ENCODE measurements at regions not wholly inside any gene's neighbourhood (a gene's known extent, or its start where the extent isn't known, plus 50 kb on each side); places are given as distances from the start of the nearest gene placed in this dataset.

- intact Hi-C loops (cut with DNase I), result no loop called here
- DNase-seq, result no peak
Measured at GRCh38 chr6:22838345-22838744, 269.0 kb downstream of the HDGFL1 start.

GRCh38 chr6:22845467-22845866 lies 276.1 kb downstream of the HDGFL1 start:
- intact Hi-C loops (cut with DNase I), result no loop called here
- no peak for DNase-seq

- intact Hi-C loops (cut with DNase I), result no loop called here
- no peak for DNase-seq
Measured at GRCh38 chr6:22848121-22848520, 278.8 kb downstream of the HDGFL1 start.

- no peak for DNase-seq
- intact Hi-C loops (cut with DNase I), result no loop called here
Measured at GRCh38 chr6:22849921-22850320, 280.6 kb downstream of the HDGFL1 start.

GRCh38 chr6:22852101-22852500 lies 282.7 kb downstream of the HDGFL1 start:
- intact Hi-C loops (cut with DNase I), result no loop called here
- no peak for DNase-seq

- intact Hi-C loops (cut with DNase I), result no loop called here
- DNase-seq, result no peak
Measured at GRCh38 chr6:22873513-22874136, 304.3 kb downstream of the HDGFL1 start.

GRCh38 chr6:22875845-22876244 lies 306.5 kb downstream of the HDGFL1 start:
- intact Hi-C loops (cut with DNase I), result no loop called here
- DNase-seq, result no peak

GRCh38 chr6:22878324-22878701 lies 308.9 kb downstream of the HDGFL1 start:
- no peak for DNase-seq

GRCh38 chr6:22878706-22879105 lies 309.3 kb downstream of the HDGFL1 start:
- no peak for DNase-seq
- intact Hi-C loops (cut with DNase I), result no loop called here

More at GRCh38 chr6:22878324-22878701, 308.9 kb downstream of the HDGFL1 start:
- intact Hi-C loops (cut with DNase I), result no loop called here

- intact Hi-C loops (cut with DNase I), result no loop called here
- no peak for DNase-seq
Measured at GRCh38 chr6:22880686-22881433, 311.5 kb downstream of the HDGFL1 start.

GRCh38 chr6:22882581-22882980 lies 313.2 kb downstream of the HDGFL1 start:
- intact Hi-C loops (cut with DNase I), result no loop called here
- no peak for DNase-seq

GRCh38 chr6:22883061-22883717 lies 313.8 kb downstream of the HDGFL1 start:
- intact Hi-C loops (cut with DNase I), result no loop called here

GRCh38 chr6:22884456-22884855 lies 315.1 kb downstream of the HDGFL1 start:
- intact Hi-C loops (cut with DNase I), result no loop called here
- no peak for DNase-seq

More at GRCh38 chr6:22883061-22883717, 313.8 kb downstream of the HDGFL1 start:
- DNase-seq, result no peak

- DNase-seq, result no peak
- intact Hi-C loops (cut with DNase I), result no loop called here
Measured at GRCh38 chr6:22886650-22887581, 317.6 kb downstream of the HDGFL1 start.

GRCh38 chr6:22888163-22888752 lies 318.9 kb downstream of the HDGFL1 start:
- intact Hi-C loops (cut with DNase I), result no loop called here

GRCh38 chr6:22891934-22892333 lies 322.6 kb downstream of the HDGFL1 start:
- intact Hi-C loops (cut with DNase I), result no loop called here
- DNase-seq, result no peak

More at GRCh38 chr6:22888163-22888752, 318.9 kb downstream of the HDGFL1 start:
- no peak for DNase-seq

GRCh38 chr6:22892452-22892851 lies 323.1 kb downstream of the HDGFL1 start:
- DNase-seq, result no peak

GRCh38 chr6:22896696-22897095 lies 327.3 kb downstream of the HDGFL1 start:
- no peak for DNase-seq
- intact Hi-C loops (cut with DNase I), result no loop called here

More at GRCh38 chr6:22892452-22892851, 323.1 kb downstream of the HDGFL1 start:
- intact Hi-C loops (cut with DNase I), result no loop called here

- intact Hi-C loops (cut with DNase I), result no loop called here
Measured at GRCh38 chr6:22899426-22899825, 330.1 kb downstream of the HDGFL1 start.

More at GRCh38 chr6:22899426-22899825, 330.1 kb downstream of the HDGFL1 start:
- DNase-seq, result no peak

All from head of caudate nucleus (tissue), 42 donors.